DMS114 treated with DMSO at 0.1 percent for 48 hours (cell line): ENCODE measurements at regions not wholly inside any gene's neighbourhood (a gene's known extent, or its start where the extent isn't known, plus 50 kb on each side); places are given as distances from the start of the nearest gene placed in this dataset.

ENCODE experiments used
- DNase-seq: peaks from one replicate; lab custom pipeline; 2025; ENCODE audit not compliant: unreplicated experiment; lab: John Stamatoyannopoulos, UW

DNA sequence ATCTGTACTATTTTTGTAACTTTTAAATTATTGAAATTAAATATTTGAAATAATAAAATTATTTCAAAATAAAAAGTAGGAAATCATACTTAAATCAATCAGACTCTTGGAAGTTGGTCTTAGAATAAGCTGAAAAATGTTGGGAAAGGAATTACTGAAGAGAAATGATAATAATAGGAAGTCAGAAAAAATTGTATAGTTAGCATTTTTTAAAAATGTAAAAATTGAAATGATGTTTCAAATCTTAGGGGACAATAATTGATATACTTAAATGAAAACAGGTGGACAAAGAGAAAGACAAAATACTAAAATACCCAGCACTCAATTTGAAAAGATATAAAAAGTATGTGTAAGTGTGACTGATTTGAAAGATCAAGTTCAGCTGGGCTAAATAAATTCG, 186.1 kb downstream of the BMP2 start:
- no peak for DNase-seq

- no peak for DNase-seq
Observed at GRCh38 chr20:6954219-6954618, 186.7 kb downstream of the BMP2 start.

- DNase-seq: no peak
Observed at GRCh38 chr20:6956056-6956455, 188.6 kb downstream of the BMP2 start.

- DNase-seq: no peak
Observed at GRCh38 chr20:6956574-6956973, 189.1 kb downstream of the BMP2 start.

DNA sequence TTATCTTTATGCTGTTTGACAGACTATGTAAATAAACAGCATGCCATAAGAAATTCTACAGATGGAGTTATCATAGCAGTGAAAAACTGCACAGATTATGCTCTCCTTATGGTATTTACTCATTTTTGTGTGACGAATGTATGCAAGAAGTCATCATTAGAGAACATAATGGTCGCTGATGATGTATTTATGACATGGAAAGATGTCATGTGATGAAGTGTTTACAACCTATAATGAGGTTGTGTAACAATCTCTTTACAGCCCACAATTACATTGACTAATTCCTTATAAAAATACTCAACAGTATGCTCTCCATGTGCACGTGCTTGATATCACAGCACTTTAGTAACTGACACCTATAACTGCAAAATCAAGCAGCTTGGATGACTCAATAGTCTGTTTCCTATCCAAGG, 192.4 kb downstream of the BMP2 start:
- DNase-seq: no peak

DNA sequence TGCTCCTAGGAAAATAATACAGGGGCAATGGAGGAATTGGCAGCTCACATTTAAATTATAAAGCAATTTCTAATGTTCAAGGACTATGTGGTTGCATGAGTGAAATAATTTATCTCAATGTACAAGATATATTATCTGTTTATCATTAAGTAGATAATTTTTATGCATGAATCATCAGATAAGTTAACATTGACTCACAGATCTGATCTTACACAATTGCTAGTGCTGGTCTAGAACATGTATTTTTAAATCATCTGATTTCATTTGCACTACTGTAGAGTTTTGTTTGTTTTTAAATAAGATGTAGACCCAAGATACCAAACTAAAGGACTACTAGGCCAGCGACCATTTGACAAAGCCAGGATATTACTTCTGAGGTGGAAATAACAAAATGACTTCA, 199.2 kb downstream of the BMP2 start:
- no peak for DNase-seq

GRCh38 chr20:6974838-6975237, 207.4 kb downstream of the BMP2 start:
- DNase-seq: no peak

DNA sequence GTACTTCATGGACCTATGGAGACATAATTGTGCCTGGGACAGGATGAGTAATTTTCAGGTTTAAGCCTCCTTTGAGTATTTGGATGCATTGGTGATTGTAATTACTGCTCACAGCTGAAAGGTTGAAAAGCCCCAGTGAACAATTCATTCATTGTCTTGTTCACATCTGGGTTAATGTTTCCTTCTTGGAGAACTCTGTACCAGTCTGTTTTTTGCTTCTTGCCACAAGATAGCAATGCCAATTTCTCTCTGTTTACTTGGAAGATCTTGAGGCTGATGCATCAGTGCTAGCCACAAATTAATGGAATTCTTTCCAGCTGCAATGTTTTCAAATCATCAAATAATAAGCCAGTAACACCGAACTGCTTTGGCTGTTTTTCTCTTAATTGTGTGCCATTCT, 207.8 kb downstream of the BMP2 start:
- no peak for DNase-seq

GRCh38 chr20:6976106-6976900, 208.8 kb downstream of the BMP2 start:
- no peak for DNase-seq

DNA sequence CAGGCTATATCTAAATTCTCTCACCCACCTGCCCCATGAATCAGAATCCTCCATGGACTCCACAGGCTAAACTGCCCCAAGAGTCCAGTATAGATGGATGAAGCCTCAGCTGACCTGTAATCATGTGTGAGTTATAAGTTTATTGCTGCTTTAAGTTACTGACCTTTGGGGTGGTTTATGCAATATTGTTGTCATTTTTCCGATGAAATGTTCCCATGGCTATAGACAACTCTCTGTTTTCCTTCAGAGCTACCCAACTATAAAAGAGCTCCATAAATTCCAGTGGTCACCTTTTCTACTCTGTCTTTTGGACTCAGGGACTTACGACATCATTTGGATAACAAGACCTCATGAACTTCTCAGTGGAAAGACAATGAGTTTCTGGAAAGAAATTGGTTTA, 212.1 kb downstream of the BMP2 start:
- no peak for DNase-seq

DNA sequence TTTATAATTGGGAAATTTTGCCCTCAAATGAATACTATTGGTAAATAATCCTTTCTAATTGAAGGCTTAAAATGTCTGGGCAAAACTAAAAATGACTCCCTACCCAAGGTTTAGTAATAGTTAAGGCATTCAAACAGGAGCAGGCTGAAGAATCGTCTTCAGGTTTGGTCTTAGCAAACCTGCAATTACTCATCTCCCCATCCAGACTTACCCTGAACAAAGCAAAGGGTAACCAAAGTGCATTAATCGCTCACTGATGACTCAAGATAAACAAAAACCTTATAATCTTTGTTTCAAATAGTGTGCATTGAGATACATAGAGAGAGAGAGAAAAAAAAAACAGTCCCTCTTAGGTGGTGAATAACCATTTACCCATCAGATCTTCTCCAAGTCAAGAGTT, 225.5 kb downstream of the BMP2 start:
- no peak for DNase-seq

DNA sequence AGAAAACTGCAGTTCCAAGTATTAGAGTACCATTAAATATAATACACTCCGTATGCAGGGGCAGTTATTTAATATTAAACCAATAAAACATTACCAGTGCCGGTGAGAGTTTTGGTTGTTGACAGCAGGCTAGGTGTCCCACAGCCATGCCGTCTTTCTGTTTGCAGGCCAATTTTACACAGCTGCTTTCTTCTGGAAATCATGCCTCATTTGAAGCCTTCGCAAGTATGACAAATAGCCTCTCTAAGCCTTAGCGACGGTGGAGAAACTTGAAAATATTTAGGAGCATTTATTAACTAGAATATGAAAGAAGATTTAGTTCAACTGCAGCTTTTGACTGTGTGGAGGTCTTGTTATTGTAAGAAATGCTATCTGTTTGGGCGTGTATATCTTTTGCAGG, 226.0 kb downstream of the BMP2 start:
- no peak for DNase-seq

- DNase-seq: no peak
Observed at GRCh38 chr20:6994452-6994851, 227.0 kb downstream of the BMP2 start.

DNA sequence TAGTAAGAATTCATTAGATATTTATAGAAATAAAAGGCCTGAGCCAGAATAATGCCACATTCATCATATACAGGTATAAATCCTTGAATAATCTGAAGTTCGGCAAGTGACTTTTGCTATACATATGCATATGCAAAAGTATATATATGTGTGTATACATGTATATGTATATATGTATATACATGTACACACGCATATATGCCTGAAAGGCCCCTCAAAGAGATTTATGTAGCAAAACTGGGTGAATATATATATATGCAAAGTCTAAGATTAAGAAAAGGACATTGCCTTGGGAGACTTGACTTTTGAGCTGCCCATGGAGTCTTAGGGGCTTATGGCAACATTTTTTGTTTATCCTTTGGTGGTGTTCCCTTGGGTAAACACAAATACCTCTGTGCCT, 231.4 kb downstream of the BMP2 start:
- DNase-seq: no peak

- DNase-seq: no peak
Observed at GRCh38 chr20:6999381-6999780, 231.9 kb downstream of the BMP2 start.

GRCh38 chr20:7003598-7003997, 236.1 kb downstream of the BMP2 start:
- no peak for DNase-seq

- DNase-seq: no peak
Observed at GRCh38 chr20:7004801-7005200, 237.3 kb downstream of the BMP2 start.

GRCh38 chr20:7010527-7010926, 243.0 kb downstream of the BMP2 start:
- no peak for DNase-seq

DNA sequence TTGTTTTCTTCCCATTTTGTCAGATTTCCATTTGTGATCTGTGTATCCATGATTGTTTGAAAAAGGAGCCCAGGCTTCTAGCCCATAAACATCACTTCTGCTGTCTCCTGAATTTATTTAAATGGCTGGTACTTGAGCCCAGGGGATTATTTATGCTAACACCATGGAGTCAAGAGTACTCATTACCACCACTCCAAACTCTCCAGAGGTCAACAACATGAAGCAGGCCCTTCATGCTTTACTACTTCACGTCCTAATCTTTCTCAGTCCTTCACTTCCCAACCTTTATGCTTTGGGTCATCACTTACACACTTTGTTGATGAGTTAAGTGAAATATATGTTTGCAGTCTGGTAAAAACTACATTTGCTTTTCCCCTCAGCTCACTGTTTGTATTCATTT, 247.8 kb downstream of the BMP2 start:
- no peak for DNase-seq

DNA sequence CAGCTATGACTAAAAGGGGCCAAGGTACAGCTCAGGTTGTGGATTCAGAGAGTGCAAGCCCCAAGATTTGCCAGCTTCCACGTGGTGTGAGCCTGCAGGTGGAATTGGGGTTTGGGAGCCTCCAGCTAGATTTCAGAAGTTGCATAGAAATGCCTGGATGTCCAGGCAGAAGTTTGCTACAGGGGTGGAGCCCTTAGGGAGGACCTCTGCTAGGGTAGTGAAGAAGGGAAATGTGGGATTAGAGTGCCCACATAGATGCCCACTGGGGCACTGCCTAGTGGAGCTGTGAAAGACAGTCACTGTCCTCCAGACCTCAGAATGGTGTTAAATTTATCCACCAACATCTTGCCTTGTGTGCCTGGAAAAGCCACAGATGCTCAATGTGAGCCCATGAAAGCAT, 255.1 kb downstream of the BMP2 start:
- DNase-seq: no peak

DNA sequence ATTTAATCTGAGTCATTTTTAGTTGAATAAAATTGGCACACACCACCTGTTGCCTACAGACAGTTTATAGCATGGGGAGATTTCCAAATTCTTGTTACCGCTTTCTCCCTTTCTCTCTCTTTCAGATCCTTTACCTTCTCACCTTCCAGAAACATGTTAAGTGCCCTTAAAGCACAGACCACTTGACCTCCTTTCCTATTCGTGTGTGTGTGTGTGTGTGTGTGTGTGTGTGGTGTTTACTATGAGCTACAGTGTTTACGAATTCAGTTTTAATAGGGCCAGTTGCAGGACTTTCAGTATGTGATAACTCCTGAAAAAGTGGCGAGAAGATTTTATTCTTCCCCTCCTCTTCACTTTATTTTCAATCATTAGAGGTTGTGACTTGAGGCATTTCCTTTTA, 258.1 kb downstream of the BMP2 start:
- no peak for DNase-seq

DNA sequence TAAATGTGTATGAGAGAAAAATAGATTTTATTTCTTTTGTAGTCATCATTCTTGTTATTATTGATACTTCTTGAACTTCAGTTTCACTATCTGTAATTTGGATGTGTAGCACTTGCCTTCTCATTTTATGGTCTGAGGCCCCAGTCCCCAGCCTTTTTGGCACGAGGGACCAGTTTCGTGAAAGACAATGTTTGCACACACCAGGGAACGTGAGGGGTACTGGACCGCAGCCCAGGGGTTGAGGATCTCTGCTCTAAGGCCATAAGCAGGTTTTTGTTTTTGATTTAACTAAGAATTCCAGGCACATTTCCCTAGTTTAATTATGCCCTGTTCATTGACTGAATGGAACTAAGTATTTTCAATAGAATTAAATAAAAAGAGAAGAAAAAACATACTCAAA, 261.5 kb downstream of the BMP2 start:
- DNase-seq: no peak

DNA sequence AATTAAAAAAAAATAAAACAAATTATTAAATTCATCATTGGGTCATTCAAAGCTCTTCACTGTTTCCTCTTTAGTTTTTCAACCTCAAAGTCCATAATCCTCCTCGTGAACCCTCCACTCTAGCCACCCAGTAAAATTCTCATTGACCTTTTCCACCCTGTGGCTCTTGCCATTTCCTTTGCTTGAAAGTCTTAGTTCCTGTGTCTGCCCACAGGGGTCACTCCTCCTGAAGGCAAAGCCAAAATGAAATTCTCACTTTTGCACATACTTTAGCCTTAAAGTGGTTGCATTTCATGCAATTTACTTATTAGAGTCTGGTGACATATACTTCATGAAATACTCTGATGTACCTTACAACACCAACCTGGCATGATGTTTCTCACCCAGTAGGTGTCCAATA, 263.7 kb downstream of the BMP2 start:
- DNase-seq: no peak
